GM21423 (cell line): ENCODE measurements at regions not wholly inside any gene's neighbourhood (a gene's known extent, or its start where the extent isn't known, plus 50 kb on each side); places are given as distances from the start of the nearest gene placed in this dataset.

Experiments
- ATAC-seq: cut with Tn5 transposase; IDR thresholded peaks from one replicate; pipeline ENCODE4 v1.9.1; 2021; ENCODE audit warnings: mild to moderate bottlenecking, moderate library complexity; ENCODE audit not compliant: unreplicated experiment

DNA sequence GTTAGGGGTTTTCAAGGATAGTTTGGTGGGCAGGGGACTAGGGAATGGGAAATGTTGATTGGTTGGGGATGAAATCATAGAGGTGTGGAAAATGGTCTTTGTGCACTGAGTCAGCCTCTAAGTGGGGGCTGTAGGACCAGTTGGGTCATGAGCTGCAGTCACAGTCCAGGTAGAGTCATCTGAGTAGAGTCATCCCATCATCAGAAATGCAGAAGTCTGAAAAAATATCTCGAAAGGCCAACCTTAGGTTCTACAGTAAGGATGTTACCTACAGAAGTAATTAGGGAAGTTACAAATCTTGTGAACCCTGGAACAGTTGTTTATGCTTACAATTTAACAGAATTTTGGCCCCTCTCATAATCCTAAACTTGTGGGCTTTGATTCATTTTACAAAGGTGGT is 63.4 kb upstream of the AP1S2 start:
- ATAC-seq = no peak

DNA sequence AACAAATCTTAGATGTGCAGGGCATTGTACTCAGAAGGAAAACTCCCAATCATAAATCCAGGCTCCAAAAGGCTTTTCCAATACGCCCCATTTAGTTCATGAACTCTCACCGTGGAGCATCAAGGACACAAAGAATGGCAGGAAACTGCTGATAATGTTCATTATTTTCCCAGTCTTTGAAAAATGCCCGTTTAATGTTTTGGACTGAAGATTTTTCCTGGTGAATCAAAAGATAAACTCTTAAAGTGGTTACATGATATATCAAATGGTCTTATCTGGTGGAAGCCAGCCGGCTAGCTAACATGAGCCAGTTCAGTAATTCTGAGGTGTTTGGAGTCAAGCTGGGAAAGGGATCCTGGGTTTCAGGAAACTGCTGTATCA is 62.1 kb upstream of the AP1S2 start:
- no peak for ATAC-seq

DNA sequence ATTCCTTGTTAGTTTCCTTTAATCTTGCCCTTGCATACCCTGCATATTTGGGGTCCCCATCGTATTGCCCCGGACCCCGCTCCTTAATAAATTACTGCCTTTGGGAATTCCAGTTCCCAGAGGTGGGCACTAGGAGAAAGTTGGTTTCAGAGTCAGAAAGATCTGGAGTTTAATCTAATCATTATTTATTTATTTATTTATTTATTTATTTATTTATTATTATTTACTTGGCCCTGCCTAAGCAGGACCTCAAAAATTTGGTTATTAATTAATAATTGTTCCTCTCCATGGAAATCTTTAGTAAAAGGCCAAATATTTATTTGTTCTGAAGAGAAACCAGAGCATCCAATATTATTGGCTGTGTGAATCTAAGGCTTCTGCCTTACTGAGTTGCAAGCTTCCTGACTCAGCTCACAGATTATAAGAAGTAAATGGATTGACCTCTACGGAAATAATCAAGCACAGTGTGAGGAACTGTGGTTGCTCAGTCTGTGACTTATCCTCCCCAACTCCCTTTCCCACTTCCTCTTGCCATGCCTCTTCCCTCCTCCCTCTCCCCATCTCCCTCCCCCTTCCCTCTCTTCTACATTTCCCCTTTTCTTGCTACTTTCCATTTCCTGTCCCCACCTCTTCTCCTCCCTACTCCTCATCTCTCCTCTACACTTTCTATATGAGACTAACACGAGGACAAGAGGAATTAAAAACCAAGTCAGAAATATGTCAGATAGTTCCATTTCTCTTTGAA is 61.5 kb upstream of the AP1S2 start:
- ATAC-seq = no peak

DNA sequence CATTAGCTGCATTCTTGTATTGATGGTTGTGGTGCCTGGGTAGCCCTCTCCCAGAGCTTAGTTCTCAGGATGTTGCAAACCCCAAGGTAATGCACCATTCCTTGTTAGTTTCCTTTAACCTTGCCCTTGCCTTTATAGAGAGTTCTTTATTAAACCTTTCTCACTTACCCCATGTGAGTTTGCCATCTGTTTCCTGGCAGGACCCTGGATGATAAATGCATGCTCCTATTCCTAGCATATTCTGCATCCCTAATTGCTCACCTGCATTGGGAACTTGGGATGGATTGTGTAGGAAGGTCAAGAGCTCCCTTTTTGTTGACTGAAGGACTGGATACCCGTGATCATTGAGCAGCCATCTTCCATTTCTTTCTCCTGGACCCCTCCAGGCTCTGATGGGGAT is 59.9 kb upstream of the AP1S2 start:
- ATAC-seq = no peak

DNA sequence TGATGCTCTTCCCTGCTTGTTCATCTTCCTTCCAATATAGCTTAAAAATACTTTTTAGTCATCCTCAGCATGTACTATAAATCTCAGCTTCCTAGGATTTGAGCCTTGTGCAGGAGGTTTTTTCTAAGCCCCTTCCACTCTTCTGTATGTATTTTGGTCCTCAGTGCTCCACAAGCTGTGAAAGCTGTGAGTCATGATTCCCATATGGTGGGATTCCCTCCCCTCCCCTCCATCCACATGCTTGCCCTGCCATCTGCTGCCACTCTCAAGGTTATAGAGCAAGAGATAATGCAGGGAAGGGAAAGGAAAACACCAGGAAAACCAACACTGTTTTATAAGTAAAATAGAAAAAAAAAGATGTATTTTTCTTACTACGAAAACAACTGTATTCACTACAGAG is 58.5 kb upstream of the AP1S2 start:
- ATAC-seq = no peak

DNA sequence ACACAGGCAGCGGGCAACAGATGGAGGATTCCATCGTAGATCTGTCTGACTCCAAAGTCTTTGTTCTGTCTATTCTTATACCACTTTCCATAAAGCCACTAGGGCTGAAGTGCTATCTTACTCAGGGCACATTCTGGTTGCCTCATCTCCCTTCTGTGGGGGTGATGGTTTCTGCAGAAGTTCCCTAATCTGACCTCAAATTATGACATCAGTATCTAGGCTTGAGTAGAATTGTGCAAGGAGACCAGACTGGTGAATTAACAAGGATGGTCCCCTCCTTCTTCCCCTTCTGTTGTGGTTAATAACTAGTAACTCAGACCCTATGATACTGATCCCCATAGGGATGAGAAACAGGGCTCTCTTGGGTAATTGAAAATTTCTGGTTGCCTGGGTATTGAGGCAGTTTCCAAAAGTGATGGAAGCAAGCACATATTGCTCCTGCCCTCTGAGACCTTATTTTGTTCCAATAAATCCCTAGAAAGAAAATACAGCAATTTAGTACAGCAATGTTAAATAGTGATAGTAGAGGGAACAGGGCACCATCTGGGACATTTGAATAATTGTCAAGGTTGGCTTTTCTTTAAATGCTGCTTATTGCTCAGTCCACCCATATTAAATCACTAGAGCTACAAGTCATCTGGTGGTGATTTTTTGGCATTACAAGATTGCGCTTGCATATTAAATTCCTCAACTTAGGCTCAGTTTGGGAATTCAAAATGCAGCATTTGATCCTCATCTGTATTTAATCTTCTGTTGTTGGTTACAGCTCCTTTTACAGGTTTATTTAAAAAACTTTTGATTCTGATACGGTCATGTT is 57.3 kb upstream of the AP1S2 start:
- no peak for ATAC-seq

DNA sequence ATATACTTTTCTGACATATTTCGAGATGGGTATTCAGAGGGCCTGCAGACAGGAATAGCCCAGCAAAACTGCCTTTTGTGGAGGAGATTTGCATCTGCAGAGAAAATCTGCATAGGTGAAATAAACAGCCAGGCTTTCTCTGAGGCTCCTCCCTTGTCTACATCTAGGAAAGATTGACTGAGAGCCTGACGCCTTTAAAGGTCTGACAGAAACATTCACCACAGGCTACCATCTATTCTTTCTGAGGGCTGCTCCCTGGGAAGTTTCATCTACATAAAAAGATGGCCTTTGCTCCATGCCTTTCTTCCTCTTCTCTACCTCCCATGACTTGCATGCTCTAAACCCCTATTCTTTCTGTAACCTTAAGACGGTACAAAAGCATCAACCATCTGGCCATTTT is 55.0 kb upstream of the AP1S2 start:
- no peak for ATAC-seq

DNA sequence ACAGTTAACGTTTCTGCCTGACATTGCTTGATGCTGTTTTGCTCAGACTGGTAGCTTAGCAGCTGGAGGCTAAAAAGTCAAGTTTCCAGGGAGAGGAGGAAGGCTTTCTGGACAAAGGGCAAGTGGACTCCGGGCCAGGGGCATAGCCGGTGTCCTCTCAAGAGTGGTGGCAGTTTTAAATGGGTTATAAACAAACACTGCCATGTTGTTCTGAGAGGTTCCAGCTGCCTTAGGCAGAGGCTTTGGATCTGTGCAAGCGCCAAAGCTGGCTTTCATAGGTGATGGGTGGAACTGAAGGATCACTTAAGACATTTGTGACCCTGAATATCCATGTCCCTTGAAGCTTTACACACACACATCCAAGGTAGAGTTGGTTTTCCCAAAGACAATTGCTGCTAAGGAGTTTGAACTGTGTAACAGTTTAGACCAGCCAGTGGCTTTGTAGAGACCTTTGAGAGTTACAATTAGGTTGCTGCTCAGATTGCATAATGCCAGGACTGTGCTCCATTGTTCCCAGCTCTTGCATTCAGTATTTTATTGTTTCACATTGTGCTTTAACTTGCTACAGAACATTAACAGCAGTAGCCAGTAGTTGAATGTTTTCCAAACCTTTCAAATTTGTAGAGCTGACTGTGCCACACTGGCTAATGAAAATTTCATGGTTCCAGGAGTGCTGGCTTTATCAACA is 54.1 kb upstream of the AP1S2 start:
- no peak for ATAC-seq

DNA sequence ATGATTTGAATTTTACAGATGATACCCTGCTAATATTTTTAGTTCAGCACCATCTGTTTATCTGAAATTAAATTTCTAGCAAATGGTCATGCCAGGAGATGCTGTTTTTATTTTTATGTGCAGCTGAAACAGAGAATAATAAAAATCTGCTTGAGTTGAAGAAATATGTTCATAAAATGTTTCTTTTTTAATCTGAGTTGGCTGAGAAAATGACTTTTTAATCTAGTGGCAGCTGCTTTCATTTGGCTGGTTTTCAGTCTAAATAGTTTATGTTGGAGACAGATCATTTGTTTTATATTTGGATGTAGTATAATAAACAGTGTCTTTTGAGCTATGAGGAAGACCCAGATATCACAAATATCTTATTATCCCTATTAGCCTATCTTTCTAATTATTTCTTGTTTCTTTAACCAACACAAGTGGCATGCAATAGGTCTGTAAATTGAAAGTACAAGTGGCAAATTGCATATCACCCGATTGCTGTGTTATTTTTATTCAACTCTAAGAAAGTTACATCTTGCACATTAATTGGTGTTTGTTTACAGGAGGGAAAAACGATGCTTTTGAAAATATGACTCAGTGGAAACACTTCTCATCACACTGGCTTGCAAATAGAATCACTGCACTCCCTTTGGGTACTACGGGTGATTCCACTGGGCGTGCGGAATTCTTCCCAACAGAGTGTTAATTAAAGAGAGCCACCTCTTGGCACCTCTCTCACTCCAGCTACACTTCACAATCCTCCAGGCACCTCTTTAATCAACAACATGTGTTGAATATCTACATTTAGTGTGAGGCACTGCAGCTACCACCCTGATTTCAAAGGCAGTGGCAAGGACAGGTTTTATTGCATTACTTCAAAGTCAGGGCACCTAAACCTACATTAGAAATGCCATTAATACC is 51.7 kb upstream of the AP1S2 start:
- no peak for ATAC-seq
